AG04449 (cell line): ENCODE measurements at regions not wholly inside any gene's neighbourhood (a gene's known extent, or its start where the extent isn't known, plus 50 kb on each side); places are given as distances from the start of the nearest gene placed in this dataset.

ENCODE experiments used
- CTCF ChIA-PET: fragments of 350-600 bp; formaldehyde crosslinking; extraction: SDS; loops from one replicate; lab custom pipeline; 2021; ENCODE audit warnings: antibody characterized with exemption; lab: Yijun Ruan, JAX
- POLR2A ChIA-PET: fragments of 400-600, 350-600 bp; formaldehyde crosslinking; extraction: SDS; loops from one replicate; lab custom pipeline; 2020; ENCODE audit warnings: antibody characterized with exemption, inconsistent platforms; lab: Yijun Ruan, JAX
- DNase-seq: peaks from one replicate; pipeline ENCODE4 v3.0.0-alpha.2; 2010; ENCODE audit warnings: low read depth, low spot score
- H3K4me3 ChIP-seq: 2 replicates; pipeline ENCODE4 v1.5.1; 2011; ENCODE audit warnings: low read depth, mild to moderate bottlenecking, control low read depth, low read length
- CTCF ChIP-seq: IDR thresholded peaks from one replicate; pipeline ENCODE4 v1.5.1; 2011; ENCODE audit warnings: mild to moderate bottlenecking, moderate library complexity, low read length, control low read depth, inconsistent platforms; ENCODE audit not compliant: insufficient read depth; ENCODE audit errors: missing control alignments

- no peak for TF ChIP-seq CTCF
- DNase-seq = no peak
- ChIA-PET POLR2A (no interaction called here), CTCF (interaction anchor here (0.7 to 1.8 kb wide), 5 partner anchors 19 to 914 kb away, joined by 3 to 8 read pairs (median 7); no protein-coding TSS in a partner anchor)
- H3K4me3 ChIP-seq = no peak overlapping the region
Measured at GRCh38 chr12:44929236-44929885, 53.2 kb upstream of the NELL2 start.
